BJ (cell line): ENCODE measurements at regions not wholly inside any gene's neighbourhood (a gene's known extent, or its start where the extent isn't known, plus 50 kb on each side); places are given as distances from the start of the nearest gene placed in this dataset.

ENCODE experiments used
- CTCF ChIA-PET: fragments of 350-600 bp; formaldehyde crosslinking; extraction: SDS; loops from one replicate; lab custom pipeline; 2021; ENCODE audit warnings: antibody characterized with exemption, inconsistent platforms; lab: Yijun Ruan, JAX
- POLR2A ChIA-PET: fragments of 300-600 bp; sonication (Branson Sonifier 250); formaldehyde crosslinking; extraction: SDS; loops from one replicate; lab custom pipeline; 2021; ENCODE audit warnings: antibody characterized with exemption; lab: Charles Lee
- DNase-seq: peaks from one replicate; pipeline ENCODE4 v3.0.0-alpha.2; 2011; ENCODE audit warnings: low read depth
- H3K27me3 ChIP-seq: 2 replicates; pipeline ENCODE4 v1.6.0; 2011; ENCODE audit warnings: low read length; ENCODE audit not compliant: control insufficient read depth, insufficient read depth
- H3K36me3 ChIP-seq: 2 replicates; pipeline ENCODE4 v1.5.1; 2011; ENCODE audit warnings: low read length; ENCODE audit not compliant: control insufficient read depth, insufficient read depth
- H3K4me3 ChIP-seq: 2 replicates; pipeline ENCODE4 v1.5.1; 2011; ENCODE audit warnings: low read depth, mild to moderate bottlenecking, control low read depth, low read length
- TF ChIP-seq, protein P1 (sequence below): IDR thresholded peaks from 2 replicates; pipeline ENCODE4 v1.5.1; 2011; ENCODE audit warnings: low read depth, mild to moderate bottlenecking, control low read depth, inconsistent platforms, low read length, moderate library complexity; ENCODE audit not compliant: insufficient read depth

DNA sequence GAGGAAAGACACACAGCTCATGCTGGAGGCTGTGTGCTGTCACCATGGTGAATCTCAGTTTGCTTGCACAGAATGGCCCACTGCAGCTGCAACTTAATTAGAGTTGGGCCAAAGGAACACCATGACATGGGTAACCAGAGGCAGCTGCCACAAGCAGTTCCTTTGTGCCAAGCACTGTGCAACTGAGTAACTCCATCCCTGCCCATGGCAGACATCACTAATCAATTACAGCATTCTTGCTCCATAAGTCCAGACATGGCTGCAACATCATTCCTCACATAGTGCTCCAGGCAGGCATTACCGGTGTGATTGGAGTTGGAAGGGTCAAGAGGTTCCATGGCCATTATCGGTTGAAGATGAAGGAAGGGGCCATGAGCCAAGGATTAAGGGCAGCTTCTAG, 207.0 kb downstream of the RBM19 start:
- no peak overlapping the region for H3K4me3 ChIP-seq
- no peaks in the 10 kb centered on the region for H3K36me3 ChIP-seq
- POLR2A ChIA-PET, result no interaction called here
- no peak for DNase-seq
- peaks cover 8% of the 10 kb centered on the region for H3K27me3 ChIP-seq
- TF ChIP-seq, protein P1, sequence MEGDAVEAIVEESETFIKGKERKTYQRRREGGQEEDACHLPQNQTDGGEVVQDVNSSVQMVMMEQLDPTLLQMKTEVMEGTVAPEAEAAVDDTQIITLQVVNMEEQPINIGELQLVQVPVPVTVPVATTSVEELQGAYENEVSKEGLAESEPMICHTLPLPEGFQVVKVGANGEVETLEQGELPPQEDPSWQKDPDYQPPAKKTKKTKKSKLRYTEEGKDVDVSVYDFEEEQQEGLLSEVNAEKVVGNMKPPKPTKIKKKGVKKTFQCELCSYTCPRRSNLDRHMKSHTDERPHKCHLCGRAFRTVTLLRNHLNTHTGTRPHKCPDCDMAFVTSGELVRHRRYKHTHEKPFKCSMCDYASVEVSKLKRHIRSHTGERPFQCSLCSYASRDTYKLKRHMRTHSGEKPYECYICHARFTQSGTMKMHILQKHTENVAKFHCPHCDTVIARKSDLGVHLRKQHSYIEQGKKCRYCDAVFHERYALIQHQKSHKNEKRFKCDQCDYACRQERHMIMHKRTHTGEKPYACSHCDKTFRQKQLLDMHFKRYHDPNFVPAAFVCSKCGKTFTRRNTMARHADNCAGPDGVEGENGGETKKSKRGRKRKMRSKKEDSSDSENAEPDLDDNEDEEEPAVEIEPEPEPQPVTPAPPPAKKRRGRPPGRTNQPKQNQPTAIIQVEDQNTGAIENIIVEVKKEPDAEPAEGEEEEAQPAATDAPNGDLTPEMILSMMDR, result no peak
- CTCF ChIA-PET, result interaction anchor here (1.0 kb wide), 1 partner anchor 22 kb away, joined by 3 read pairs; no protein-coding TSS in a partner anchor

DNA sequence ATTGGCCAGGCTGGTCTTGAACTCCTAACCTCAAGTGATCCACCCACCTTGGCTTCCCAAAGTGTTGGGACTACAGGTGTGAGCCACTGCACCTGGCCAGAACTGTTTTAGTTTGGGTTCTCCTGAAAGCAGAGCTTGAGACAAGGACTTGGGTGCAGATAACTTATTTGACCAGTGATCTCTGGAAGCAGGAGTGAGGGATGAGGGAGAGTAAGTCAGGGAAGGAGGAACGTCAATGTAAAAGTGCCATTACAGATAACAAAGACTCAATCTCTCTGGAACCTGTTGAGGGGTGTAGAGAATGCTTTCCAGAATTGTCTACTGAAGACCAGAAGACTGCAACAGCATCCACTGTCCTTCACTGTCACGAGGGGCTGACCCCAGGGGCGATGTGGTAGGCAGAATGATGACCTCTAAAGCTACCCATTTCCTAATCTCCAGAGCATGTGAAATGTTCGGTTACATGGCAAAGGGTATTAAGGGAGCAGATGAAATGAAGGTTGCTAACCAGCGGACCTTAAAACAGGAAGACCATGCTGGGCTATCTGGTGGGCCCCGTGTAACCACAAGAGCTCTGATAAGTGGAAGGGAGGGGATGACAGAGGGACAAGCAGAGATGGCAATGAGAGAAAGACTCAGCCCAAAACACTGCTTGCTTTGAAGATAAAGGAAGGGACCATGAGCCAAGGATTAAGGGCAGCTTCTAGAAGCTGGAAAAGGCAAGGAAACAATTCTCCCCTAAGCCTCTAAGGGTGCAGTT, 207.8 kb downstream of the RBM19 start:
- DNase-seq, result no peak
- POLR2A ChIA-PET, result no interaction called here

DNA sequence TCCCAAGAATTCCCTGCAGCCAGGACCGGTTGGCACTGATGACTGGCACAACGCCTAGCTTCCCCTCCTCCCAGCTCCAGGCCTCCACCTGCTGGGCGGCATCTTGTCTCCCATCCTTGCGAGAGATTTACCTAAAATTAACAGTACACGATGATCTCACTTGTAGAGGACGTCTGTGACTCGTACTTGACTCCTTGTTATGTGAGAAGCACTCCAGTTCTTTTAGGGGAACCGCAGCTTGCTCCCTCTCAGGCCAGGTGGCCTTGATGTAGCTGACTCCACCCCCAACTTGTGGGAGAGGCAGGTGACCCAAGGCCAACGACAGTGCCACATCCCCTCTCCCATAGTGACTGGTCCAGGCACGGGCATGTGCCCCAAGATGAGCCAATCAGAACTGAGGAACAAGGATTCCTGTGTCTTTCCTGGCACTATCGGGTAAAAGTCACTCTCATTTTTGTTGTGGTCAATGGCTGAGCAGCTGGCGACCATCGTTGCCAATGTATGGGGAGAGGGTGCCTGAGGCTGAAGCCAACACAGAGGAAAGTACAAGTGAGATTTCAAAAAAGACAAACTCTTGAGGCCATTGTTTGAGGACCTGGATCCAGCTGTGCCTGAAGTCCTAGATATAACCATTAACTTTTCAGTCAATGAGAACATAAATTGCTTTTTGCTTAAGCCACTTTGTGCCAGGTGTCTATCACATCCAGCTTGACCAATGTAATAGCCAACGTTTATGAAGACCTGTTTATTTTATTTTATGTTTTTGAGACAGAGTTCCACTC, 208.7 kb downstream of the RBM19 start:
- Histone ChIP-seq H3K27me3 (peaks cover 12% of the 10 kb centered on the region), H3K36me3 (no peaks in the 10 kb centered on the region), H3K4me3 (no peak overlapping the region)
- ChIA-PET CTCF (interaction anchor here (1.0 kb wide), 1 partner anchor 11 kb away, joined by 3 read pairs; no protein-coding TSS in a partner anchor), POLR2A (no interaction called here)
- DNase-seq, result no peak
- TF ChIP-seq, protein P1, result no peak

More for the DNA sequence above, 207.8 kb downstream of the RBM19 start:
- H3K27me3 ChIP-seq, result peaks cover 10% of the 10 kb centered on the region
- TF ChIP-seq, protein P1, result no peak
- CTCF ChIA-PET, result no interaction called here
- H3K36me3 ChIP-seq, result no peaks in the 10 kb centered on the region
- no peak overlapping the region for H3K4me3 ChIP-seq

DNA sequence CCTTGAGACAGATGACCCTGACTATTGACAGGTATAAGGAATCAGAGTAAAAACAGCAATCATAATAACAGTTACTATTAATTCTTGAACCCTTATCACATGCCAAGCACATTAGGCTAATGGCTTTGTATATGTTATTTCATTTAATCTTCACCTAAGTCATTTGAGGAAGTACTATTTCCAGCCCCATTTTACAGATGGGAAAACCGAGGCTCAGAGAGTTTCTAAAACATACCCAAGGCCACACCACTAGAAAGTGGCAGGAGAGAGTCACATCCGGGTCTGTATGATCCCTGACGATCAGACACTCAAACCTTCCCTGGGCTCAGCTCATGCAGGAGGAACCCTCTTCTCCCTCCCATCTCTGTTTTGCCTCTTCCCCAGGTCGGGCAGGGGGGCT, 209.5 kb downstream of the RBM19 start:
- ChIA-PET POLR2A (no interaction called here), CTCF (interaction anchor here (0.8 to 1.0 kb wide), 2 partner anchors 10 to 25 kb away, joined by 3 read pairs; no protein-coding TSS in a partner anchor)
- TF ChIP-seq, protein P1, result no peak
- Histone ChIP-seq H3K36me3 (no peaks in the 10 kb centered on the region), H3K27me3 (peaks cover 9% of the 10 kb centered on the region), H3K4me3 (no peak overlapping the region)
- DNase-seq, result no peak

DNA sequence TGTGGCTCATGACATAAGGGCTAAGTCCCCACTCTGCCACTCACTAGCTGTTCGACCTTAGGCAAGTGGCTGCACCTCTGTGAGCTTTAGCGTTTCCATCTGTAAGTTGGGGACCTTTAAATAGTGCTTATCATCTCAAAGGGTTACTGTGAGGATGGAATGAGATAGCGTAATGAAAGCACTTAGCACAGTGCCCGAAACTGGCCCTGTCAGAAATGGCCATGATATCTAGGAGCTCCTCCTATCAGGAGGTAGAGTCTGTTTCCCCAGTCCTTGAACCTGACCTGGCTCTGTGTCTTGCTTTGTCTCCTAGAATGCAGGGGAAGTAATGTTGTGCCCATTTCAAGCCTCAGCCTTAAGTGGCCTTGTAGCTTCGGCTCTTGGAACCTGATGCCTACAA, 211.0 kb downstream of the RBM19 start:
- Histone ChIP-seq H3K27me3 (peaks cover 9% of the 10 kb centered on the region), H3K4me3 (no peak overlapping the region), H3K36me3 (no peaks in the 10 kb centered on the region)
- TF ChIP-seq, protein P1, result no peak
- no peak for DNase-seq
- POLR2A ChIA-PET, result no interaction called here
- CTCF ChIA-PET, result no interaction called here
